GM12891 (cell line): ENCODE measurements at regions not wholly inside any gene's neighbourhood (a gene's known extent, or its start where the extent isn't known, plus 50 kb on each side); places are given as distances from the start of the nearest gene placed in this dataset.
"Not testable (repeated sequence)": the region's sequence is repeated elsewhere in the genome, so short reads cannot be mapped to it uniquely, and the experiment has no call there.

Source experiments
- DNase-seq: peaks from one replicate; pipeline ENCODE4 v3.0.0; 2011; ENCODE audit warnings: low spot score; ENCODE audit not compliant: insufficient read length
- FAIRE-seq: peaks from 2 replicates; lab custom pipeline; 2011; peaks lifted over from hg19 to GRCh38; lab: Jason Lieb, UNC
- PAX5 ChIP-seq: IDR thresholded peaks from 2 replicates; pipeline ENCODE4 v1.6.1; 2011; ENCODE audit warnings: low read length, moderate library complexity, mild to moderate bottlenecking; ENCODE audit not compliant: insufficient read depth, severe bottlenecking
- POLR2A ChIP-seq: IDR thresholded peaks from 2 replicates; pipeline ENCODE4 v1.6.1; 2011; ENCODE audit warnings: low read depth, low read length, control low read depth
- POLR2AphosphoS5 ChIP-seq: IDR thresholded peaks from 2 replicates; pipeline ENCODE4 v1.6.1; 2011; ENCODE audit warnings: low read depth, low read length, control low read depth
- POU2F2 ChIP-seq: IDR thresholded peaks from 2 replicates; pipeline ENCODE4 v1.6.1; 2011; ENCODE audit warnings: low read depth, mild to moderate bottlenecking, control low read depth, low read length, moderate library complexity
- SPI1 ChIP-seq: IDR thresholded peaks from 2 replicates; pipeline ENCODE4 v1.6.1; 2011; ENCODE audit warnings: low read depth, low read length, control low read depth
- TAF1 ChIP-seq: IDR thresholded peaks from 2 replicates; pipeline ENCODE4 v1.6.1; 2011; ENCODE audit warnings: low read depth, low read length, control low read depth

DNA sequence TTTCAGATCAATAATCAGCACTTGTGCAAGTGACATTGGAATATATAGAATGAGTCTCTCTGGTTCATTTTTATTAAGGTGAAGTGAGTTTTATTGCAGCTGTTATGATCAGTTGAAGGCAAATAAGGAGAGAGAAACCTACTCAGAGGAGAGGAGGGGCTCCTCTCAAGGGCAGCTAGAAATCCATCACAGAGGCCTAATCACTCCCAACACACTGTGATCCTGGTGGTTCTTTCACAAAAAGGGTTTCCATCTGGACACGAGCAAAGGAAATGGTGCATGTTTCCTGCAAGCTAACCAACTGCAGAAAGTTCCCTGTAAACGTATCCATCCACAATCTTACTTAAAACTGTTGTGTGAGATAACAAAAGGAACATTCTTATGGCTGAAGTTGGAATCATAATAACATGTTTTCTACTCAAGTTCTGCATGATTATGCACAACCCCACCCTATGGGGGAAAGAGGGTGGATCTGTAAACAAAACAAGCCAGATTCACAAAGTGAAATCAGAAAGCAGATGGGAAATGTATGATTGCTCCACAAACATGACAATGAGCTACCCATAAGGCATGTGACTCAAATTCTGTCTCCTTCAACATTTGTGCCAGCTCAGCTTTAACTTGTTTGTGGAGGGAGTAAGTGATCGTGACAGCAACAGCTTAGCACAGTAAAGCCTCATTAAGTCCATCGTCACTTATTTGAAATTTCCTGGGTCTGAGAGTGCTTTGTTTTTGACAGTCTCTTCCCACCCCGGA, 141.2 kb upstream of the ST6GALNAC5 start:
- DNase-seq (no peak), FAIRE-seq (no peak)
- TF ChIP-seq POU2F2 (no peak), TAF1 (no peak), PAX5 (no peak), POLR2A (no peak), SPI1 (no peak), POLR2AphosphoS5 (no peak)

DNA sequence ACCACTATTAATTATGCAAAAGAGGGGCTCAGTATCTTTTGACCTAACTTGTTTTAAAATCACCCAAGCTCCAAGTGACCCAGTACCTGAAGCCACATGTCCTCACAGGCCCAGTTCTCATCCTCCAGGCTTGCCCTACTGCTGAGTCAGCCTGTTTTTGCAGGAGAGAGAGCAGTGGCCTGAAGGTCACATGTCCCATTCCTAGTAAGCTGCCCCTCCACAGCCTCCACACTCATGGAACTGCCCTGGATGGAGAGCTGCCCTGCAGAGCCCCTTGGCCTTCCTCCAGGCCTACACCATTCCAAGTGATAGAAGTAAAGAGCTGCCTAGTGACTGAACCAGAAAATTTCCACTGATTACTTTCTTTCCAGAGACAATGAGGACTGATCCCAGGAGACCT, 139.8 kb upstream of the ST6GALNAC5 start:
- DNase-seq = no peak
- no peak for FAIRE-seq
- TF ChIP-seq SPI1 (no peak), POU2F2 (no peak), POLR2AphosphoS5 (no peak), TAF1 (no peak), POLR2A (no peak), PAX5 (no peak)

- FAIRE-seq (no peak), DNase-seq (no peak)
- TF ChIP-seq PAX5 (no peak), POU2F2 (no peak), POLR2AphosphoS5 (no peak), POLR2A (no peak), TAF1 (no peak), SPI1 (no peak)
Measured at GRCh38 chr1:76729142-76729541, 138.1 kb upstream of the ST6GALNAC5 start.

GRCh38 chr1:76730027-76730426, 137.3 kb upstream of the ST6GALNAC5 start:
- no peak for DNase-seq
- no peak for FAIRE-seq
- no peak for TF ChIP-seq POU2F2
- TF ChIP-seq PAX5 = no peak
- TF ChIP-seq SPI1 = no peak
- TF ChIP-seq POLR2AphosphoS5 = no peak
- no peak for TF ChIP-seq POLR2A
- no peak for TF ChIP-seq TAF1

DNA sequence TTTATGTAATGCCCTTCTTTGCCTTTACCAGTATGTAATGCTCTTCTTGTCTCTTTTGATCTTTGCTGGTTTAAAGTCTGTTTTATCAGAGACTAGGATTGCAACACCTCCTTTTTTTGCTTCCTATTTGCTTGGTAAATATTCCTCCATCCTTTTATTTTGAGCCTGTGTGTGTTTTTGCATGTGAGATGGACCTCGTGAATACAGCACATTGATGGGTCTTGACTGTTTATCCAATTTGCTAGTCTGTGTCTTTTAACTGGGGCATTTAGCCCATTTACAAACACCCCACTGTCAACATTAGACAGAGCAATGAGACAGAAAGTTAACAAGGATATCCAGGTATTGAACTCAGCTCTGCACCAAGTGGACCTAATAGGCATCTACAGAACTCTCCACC, 128.9 kb upstream of the ST6GALNAC5 start:
- not testable (repeated sequence) for DNase-seq

DNA sequence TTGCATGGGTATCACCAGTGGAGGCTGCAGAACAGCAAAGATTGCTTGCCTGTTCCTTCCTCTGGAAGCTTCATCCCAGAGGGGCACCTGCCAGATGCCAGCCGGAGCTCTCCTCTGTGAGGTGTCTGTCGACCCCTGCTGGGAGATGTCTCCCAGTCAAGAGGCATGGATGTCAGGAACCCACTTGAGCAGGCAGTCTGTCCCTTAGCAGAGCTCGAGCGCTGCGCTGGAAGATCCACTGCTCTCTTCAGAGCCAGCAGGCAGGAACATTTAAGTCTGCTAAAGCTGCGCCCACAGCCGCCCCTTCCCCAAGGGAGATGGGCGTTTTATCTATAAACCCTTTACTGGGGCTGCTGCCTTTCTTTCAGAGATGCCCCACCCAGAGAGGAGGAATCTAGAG, 126.3 kb upstream of the ST6GALNAC5 start:
- FAIRE-seq, DNase-seq: not testable (repeated sequence)

More for the DNA sequence above, 128.9 kb upstream of the ST6GALNAC5 start:
- not testable (repeated sequence) for FAIRE-seq

- FAIRE-seq (no peak), DNase-seq (no peak)
- no peak for TF ChIP-seq PAX5
- TF ChIP-seq POU2F2 = no peak
- no peak for TF ChIP-seq POLR2AphosphoS5
- no peak for TF ChIP-seq SPI1
- no peak for TF ChIP-seq TAF1
- no peak for TF ChIP-seq POLR2A
Measured at GRCh38 chr1:76744989-76745388, 122.3 kb upstream of the ST6GALNAC5 start.

DNA sequence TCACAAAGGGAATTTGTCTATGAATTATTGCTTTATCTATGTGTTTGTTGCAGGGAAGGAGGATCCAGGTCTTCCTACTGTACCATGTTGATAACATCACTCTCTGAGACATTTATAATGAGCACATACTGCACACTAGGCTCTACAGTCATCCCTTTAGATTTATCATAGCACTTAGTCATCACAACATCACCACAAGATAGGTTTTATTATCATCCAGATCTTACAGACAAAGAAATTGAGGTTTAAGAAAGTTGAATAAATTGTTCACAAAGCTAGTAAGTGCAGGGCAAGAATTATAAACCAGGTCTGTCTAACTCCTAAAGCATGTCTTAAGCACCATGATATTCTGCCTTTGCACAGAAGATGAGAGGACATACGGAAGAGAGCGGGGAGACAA, 121.1 kb upstream of the ST6GALNAC5 start:
- no peak for TF ChIP-seq POLR2A
- TF ChIP-seq POLR2AphosphoS5 = no peak
- no peak for TF ChIP-seq PAX5
- no peak for TF ChIP-seq POU2F2
- TF ChIP-seq TAF1 = no peak
- TF ChIP-seq SPI1 = no peak
- no peak for FAIRE-seq

DNA sequence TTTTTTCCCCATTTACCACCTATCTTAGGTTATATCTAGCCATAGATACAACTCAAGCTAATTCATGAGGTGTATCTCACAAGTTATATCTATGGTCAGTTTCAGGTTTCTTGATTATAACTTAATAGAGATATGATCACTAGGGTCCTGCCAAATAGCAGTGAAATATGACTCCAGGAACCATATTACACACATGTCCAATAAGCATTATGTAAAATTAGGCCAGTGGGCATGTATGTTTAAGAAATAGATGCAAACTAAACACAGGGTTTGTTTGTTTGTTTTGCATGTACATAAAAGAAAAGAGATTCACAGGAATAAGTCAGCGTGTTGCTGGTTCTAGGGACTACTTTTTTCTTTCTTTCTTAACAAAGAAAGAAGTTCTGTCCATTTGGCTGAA, 112.5 kb upstream of the ST6GALNAC5 start:
- DNase-seq = no peak
- no peak for FAIRE-seq

More for the DNA sequence above, 121.1 kb upstream of the ST6GALNAC5 start:
- DNase-seq = no peak

GRCh38 chr1:76759171-76759860, 108.0 kb upstream of the ST6GALNAC5 start:
- FAIRE-seq = no peak
- TF ChIP-seq SPI1 (no peak), PAX5 (no peak), POLR2A (no peak), TAF1 (no peak), POLR2AphosphoS5 (no peak), POU2F2 (no peak)
- DNase-seq = no peak

More for the DNA sequence above, 112.5 kb upstream of the ST6GALNAC5 start:
- TF ChIP-seq POLR2AphosphoS5 = no peak
- no peak for TF ChIP-seq TAF1
- no peak for TF ChIP-seq POLR2A
- TF ChIP-seq SPI1 = no peak
- no peak for TF ChIP-seq PAX5
- TF ChIP-seq POU2F2 = no peak

DNA sequence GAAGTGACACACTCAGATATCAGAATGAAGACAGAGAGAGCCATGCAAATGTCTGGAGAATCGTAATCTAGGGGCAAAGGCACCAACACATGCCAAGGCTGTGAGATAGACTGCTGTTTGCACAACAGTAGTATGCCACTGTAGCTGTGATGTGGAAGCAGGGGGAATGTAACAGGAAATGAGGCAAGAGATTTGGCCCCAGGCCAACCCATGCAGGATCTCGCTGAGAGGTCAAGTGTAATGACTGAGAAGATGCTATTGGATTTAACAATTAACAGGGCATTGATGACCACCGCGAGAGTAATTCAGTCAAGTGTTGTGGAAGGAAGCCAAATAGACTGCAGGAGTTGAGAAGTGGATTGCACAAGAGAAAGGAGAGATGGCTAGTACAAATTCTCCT, 107.3 kb upstream of the ST6GALNAC5 start:
- no peak for DNase-seq
- TF ChIP-seq PAX5 (no peak), POLR2A (no peak), POLR2AphosphoS5 (no peak), TAF1 (no peak), SPI1 (no peak), POU2F2 (no peak)
- FAIRE-seq = no peak
